Tibial nerve (tissue), 4 donors: ENCODE measurements at regions not wholly inside any gene's neighbourhood (a gene's known extent, or its start where the extent isn't known, plus 50 kb on each side); places are given as distances from the start of the nearest gene placed in this dataset.

Experiments used
- DNase-seq, 2 donors: peaks; one replicate each; pipeline ENCODE4 v3.0.0-alpha.2; 2019; ENCODE audit warnings: low spot score in 2 of 2
- H3K27ac ChIP-seq, 4 donors: fragments of 200-600 bp; sonication (generic) in 3 of 4; one replicate each; pipeline ENCODE4 v1.5.1; 2017 to 2019; ENCODE audit warnings: mild to moderate bottlenecking in 1 of 4
- H3K27me3 ChIP-seq, 2 donors: fragments of 200-600 bp; sonication (generic) in 1 of 2; one replicate each; pipeline versions ENCODE4 v1.5.1 to v1.6.0; 2017 to 2019
- H3K36me3 ChIP-seq, 3 donors: fragments of 200-600 bp; sonication (generic); one replicate each; pipeline ENCODE4 v1.5.1; 2018 to 2019
- H3K4me1 ChIP-seq, 4 donors: fragments of 200-600 bp; sonication (generic) in 3 of 4; one replicate each; pipeline ENCODE4 v1.5.1; 2017 to 2019
- H3K4me3 ChIP-seq, 4 donors: fragments of 200-600 bp; sonication (generic) in 3 of 4; one replicate each; pipeline ENCODE4 v1.5.1; 2017 to 2019; ENCODE audit warnings: mild to moderate bottlenecking in 1 of 4, moderate library complexity in 1 of 4
- H3K9me3 ChIP-seq, 4 donors: fragments of 200-600 bp; sonication (generic) in 3 of 4; one replicate each; pipeline ENCODE4 v1.5.1; 2017 to 2019
- CTCF ChIP-seq, 5 experiments: fragments of 200-600 bp in 3 of 5; fragments of 450-650 bp in 2 of 5; sonication (generic) in 3 of 5; IDR thresholded peaks; one replicate each; pipeline ENCODE4 v1.5.1; 2016 to 2019; ENCODE audit warnings: antibody characterized with exemption in 5 of 5, mild to moderate bottlenecking in 3 of 5, moderate library complexity in 2 of 5
- EP300 ChIP-seq, 2 donors: sonication (generic); formaldehyde crosslinking; IDR thresholded peaks; one replicate each; pipeline ENCODE4 v1.6.1; 2017; ENCODE audit warnings: antibody characterized with exemption in 2 of 2, mild to moderate bottlenecking in 1 of 2
- POLR2A ChIP-seq, 2 donors: fragments of 450-650 bp; IDR thresholded peaks; one replicate each; pipeline ENCODE4 v1.6.1; 2017; ENCODE audit warnings: antibody characterized with exemption in 2 of 2, mild to moderate bottlenecking in 2 of 2, moderate library complexity in 2 of 2
- WGBS, 2 donors: methylation state at CpG; one replicate each; pipeline ENCODE4 v1.1.5; 2018; 5-methylcytosine and 5-hydroxymethylcytosine counted together

GRCh38 chr9:20119566-20119965 lies 330.7 kb upstream of the SLC24A2 start:
- H3K27ac ChIP-seq = no peak overlapping the region
- 93% methylated on average over 1 of the region's 1 CpG for WGBS, 2 donors
- TF ChIP-seq CTCF (IDR thresholded peaks at IDR 0.05) (no peak), POLR2A (IDR thresholded peaks at IDR 0.05) (no peak), EP300 (IDR thresholded peaks at IDR 0.05) (no peak)
- no peak overlapping the region for H3K4me3 ChIP-seq
- no peaks in the 10 kb centered on the region for H3K4me1 ChIP-seq
- H3K36me3 ChIP-seq = no peaks in the 10 kb centered on the region
- DNase-seq = no peak
- no peaks in the 10 kb centered on the region for H3K27me3 ChIP-seq
- peaks cover 0 to 10% (median 0%) of the 10 kb centered on the region in 4 donors for H3K9me3 ChIP-seq

GRCh38 chr9:20117986-20118385 lies 329.1 kb upstream of the SLC24A2 start:
- Histone ChIP-seq H3K4me1 (no peaks in the 10 kb centered on the region), H3K9me3 (peaks cover 0 to 11% (median 0%) of the 10 kb centered on the region in 4 donors), H3K4me3 (no peak overlapping the region), H3K36me3 (no peaks in the 10 kb centered on the region), H3K27ac (no peak overlapping the region), H3K27me3 (no peaks in the 10 kb centered on the region)
- DNase-seq = no peak
- WGBS, 2 donors = 79 to 84% methylated on average over 2 of the region's 2 CpGs
- TF ChIP-seq POLR2A (IDR thresholded peaks at IDR 0.05) (no peak), CTCF (IDR thresholded peaks at IDR 0.05) (no peak), EP300 (IDR thresholded peaks at IDR 0.05) (no peak)

- 38 to 45% methylated on average over 2 of the region's 2 CpGs for WGBS, 2 donors
- DNase-seq = no peak
- no peaks in the 10 kb centered on the region for H3K27me3 ChIP-seq
- TF ChIP-seq CTCF (IDR thresholded peaks at IDR 0.05) = no peak
- TF ChIP-seq EP300 (IDR thresholded peaks at IDR 0.05) = no peak
- no peak for TF ChIP-seq POLR2A (IDR thresholded peaks at IDR 0.05)
- H3K36me3 ChIP-seq = no peaks in the 10 kb centered on the region
- H3K9me3 ChIP-seq = peaks cover 0 to 11% (median 0%) of the 10 kb centered on the region in 4 donors
- no peaks in the 10 kb centered on the region for H3K4me1 ChIP-seq
- no peak overlapping the region for H3K4me3 ChIP-seq
- H3K27ac ChIP-seq = no peak overlapping the region
Measured at GRCh38 chr9:20117482-20117881, 328.6 kb upstream of the SLC24A2 start.

- H3K27me3 ChIP-seq = no peaks in the 10 kb centered on the region
- H3K4me1 ChIP-seq = no peaks in the 10 kb centered on the region
- peaks cover 0 to 11% (median 0%) of the 10 kb centered on the region in 4 donors for H3K9me3 ChIP-seq
- WGBS, 2 donors = 91 to 98% methylated on average over 2 of the region's 2 CpGs
- no peak overlapping the region for H3K4me3 ChIP-seq
- no peaks in the 10 kb centered on the region for H3K36me3 ChIP-seq
- no peak for DNase-seq
- no peak overlapping the region for H3K27ac ChIP-seq
- TF ChIP-seq POLR2A (IDR thresholded peaks at IDR 0.05) (no peak), EP300 (IDR thresholded peaks at IDR 0.05) (no peak), CTCF (IDR thresholded peaks at IDR 0.05) (no peak)
Measured at GRCh38 chr9:20114974-20115373, 326.1 kb upstream of the SLC24A2 start.

GRCh38 chr9:20112205-20112783 lies 323.5 kb upstream of the SLC24A2 start:
- Histone ChIP-seq H3K36me3 (no peaks in the 10 kb centered on the region), H3K27ac (no peak overlapping the region), H3K27me3 (no peaks in the 10 kb centered on the region), H3K4me1 (no peaks in the 10 kb centered on the region), H3K4me3 (no peak overlapping the region), H3K9me3 (peaks cover 0 to 11% (median 0%) of the 10 kb centered on the region in 4 donors)
- TF ChIP-seq CTCF (IDR thresholded peaks at IDR 0.05) (no peak), EP300 (IDR thresholded peaks at IDR 0.05) (no peak), POLR2A (IDR thresholded peaks at IDR 0.05) (no peak)
- no peak for DNase-seq
- WGBS, 2 donors = 64 to 68% methylated on average over 7 of the region's 7 CpGs
